GM12872 (cell line): ENCODE measurements at regions not wholly inside any gene's neighbourhood (a gene's known extent, or its start where the extent isn't known, plus 50 kb on each side); places are given as distances from the start of the nearest gene placed in this dataset.

Source experiments
- TF ChIP-seq, protein P1 (sequence below): IDR thresholded peaks from 3 replicates; pipeline ENCODE4 v1.5.1; 2011; ENCODE audit warnings: low read depth, mild to moderate bottlenecking, low read length, moderate library complexity; ENCODE audit not compliant: insufficient read depth

GRCh38 chr3:23739536-23739935 lies 66.2 kb upstream of the UBE2E1 start:
- TF ChIP-seq, protein P1, sequence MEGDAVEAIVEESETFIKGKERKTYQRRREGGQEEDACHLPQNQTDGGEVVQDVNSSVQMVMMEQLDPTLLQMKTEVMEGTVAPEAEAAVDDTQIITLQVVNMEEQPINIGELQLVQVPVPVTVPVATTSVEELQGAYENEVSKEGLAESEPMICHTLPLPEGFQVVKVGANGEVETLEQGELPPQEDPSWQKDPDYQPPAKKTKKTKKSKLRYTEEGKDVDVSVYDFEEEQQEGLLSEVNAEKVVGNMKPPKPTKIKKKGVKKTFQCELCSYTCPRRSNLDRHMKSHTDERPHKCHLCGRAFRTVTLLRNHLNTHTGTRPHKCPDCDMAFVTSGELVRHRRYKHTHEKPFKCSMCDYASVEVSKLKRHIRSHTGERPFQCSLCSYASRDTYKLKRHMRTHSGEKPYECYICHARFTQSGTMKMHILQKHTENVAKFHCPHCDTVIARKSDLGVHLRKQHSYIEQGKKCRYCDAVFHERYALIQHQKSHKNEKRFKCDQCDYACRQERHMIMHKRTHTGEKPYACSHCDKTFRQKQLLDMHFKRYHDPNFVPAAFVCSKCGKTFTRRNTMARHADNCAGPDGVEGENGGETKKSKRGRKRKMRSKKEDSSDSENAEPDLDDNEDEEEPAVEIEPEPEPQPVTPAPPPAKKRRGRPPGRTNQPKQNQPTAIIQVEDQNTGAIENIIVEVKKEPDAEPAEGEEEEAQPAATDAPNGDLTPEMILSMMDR, result no peak

DNA sequence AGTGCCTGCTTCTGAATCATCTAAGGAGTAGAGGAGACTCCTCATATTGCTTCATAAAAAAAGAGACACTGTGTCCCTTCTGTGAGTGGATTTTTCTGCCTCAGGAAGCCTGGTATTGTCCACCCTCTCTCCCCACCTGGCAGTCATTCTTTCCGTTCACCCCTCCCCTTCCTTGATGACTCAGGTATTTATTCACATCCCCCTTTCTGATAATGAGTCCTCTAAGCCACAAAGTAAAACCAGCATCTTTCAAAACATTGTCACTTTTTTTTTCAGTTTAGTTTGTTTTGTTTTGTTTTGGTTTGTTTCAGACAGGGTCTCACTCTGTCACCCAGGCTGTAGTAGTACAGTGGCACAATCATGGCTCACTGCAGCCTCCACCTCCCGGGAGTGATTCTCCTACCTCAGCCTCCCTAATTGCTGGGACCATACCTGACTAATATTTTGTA lies 65.2 kb upstream of the UBE2E1 start:
- TF ChIP-seq, protein P1, result no peak

GRCh38 chr3:23741036-23741706 lies 64.6 kb upstream of the UBE2E1 start:
- TF ChIP-seq, protein P1, result no peak

GRCh38 chr3:23743141-23743784 lies 62.5 kb upstream of the UBE2E1 start:
- TF ChIP-seq, protein P1, result no peak

DNA sequence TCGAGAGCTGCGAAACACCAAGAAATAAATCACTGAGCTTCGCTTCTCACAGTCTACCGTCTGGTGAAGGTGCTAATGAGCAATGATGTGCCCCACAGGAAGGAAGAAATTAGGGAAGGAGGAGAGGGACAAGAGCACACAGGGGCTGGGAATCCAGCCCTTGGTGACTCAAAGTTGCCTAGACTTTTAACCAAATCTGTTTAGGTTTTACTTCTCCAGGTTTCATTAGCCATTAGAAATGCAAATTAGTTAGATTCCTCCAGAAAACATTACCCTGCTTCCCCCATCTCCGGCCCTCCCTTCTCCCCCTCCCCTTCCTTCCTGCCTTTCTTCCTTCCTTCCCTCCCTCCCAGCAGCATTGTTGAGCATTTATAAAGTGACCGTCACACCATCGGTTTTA lies 59.3 kb upstream of the UBE2E1 start:
- TF ChIP-seq, protein P1, result no peak

- TF ChIP-seq, protein P1, result no peak
Measured at GRCh38 chr3:23747841-23748240, 57.9 kb upstream of the UBE2E1 start.

DNA sequence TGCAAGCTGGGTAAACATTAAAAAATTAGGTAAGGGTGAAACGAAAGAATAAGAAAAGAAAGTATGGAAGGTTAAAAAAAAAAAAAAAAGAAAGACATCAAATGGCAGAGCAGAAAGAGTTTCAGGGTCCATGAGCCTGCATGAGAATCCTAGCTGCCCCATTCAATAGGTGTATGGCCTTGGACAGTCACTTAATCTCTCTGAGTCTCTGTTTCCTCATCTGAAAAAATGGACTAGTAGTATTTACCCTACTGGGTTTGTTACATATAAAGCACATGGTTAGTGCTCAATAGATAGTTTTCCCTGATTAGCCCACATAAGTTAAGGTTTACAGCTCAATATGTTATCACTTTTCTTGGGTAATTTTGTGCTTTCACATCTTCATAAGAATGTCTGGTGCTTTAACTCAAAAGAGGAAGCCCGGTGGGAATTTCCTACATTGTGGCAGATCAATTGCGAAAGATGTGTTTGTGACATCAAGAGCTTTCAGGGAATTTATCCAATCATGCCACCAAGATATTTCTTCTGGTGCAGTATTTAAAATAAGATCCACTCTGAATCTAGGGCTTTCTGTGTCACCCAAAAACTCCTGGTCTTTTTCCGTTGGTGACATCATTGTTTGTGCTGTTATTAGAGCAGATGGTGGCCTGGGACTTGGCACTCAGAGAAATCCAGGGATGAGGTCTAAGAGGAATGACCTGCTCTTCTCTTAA lies 57.2 kb upstream of the UBE2E1 start:
- TF ChIP-seq, protein P1, result no peak
